Neural progenitor cell (in vitro differentiated cells): ENCODE measurements at regions not wholly inside any gene's neighbourhood (a gene's known extent, or its start where the extent isn't known, plus 50 kb on each side); places are given as distances from the start of the nearest gene placed in this dataset.

ENCODE experiments used
- CTCF ChIP-seq: fragments of 200-600 bp; sonication (generic); IDR thresholded peaks from 2 replicates; pipeline ENCODE4 v1.5.1; 2017; ENCODE audit warnings: antibody characterized with exemption, mild to moderate bottlenecking
- EZH2 ChIP-seq: fragments of 200-600 bp; sonication (generic); IDR thresholded peaks from 2 replicates; pipeline ENCODE4 v1.6.1; 2017; ENCODE audit warnings: antibody characterized with exemption, mild to moderate bottlenecking, moderate library complexity
- EZH2phosphoT487 ChIP-seq: fragments of 200-600 bp; sonication (generic); IDR thresholded peaks from 2 replicates; pipeline ENCODE4 v1.6.1; 2017; ENCODE audit warnings: antibody characterized with exemption

GRCh38 chr10:20709708-20710107 lies 187.4 kb downstream of the NEBL start:
- TF ChIP-seq CTCF = no peak
- TF ChIP-seq EZH2 = no peak
- no peak for TF ChIP-seq EZH2phosphoT487
